ENCODE measurements at regions not wholly inside any gene's neighbourhood (a gene's known extent, or its start where the extent isn't known, plus 50 kb on each side); places are given as distances from the start of the nearest gene placed in this dataset.
A peak's percentile ranks its signal among the peaks of the same experiment; 100 is the strongest.

DNA sequence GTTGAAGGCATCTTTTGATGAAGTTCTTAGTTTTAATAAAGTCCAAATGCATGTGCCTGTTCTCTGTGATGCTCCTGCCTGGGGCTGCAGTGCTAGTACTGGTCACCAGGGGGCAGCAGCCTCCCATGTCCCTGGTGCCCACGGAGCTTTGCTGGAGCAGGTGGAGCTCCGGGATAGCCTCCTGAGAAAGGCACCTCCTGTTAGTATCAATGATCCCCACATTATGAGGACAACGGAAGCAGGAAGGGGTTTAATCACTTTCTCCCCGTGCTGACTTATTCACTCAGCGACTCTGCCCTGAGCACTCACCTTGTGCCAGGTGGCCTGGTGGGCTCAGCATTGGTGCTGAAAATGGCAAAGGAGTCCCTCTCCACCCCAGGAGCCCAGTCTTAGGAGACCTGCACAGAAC, 123.0 kb upstream of the PZP start:
- in situ Hi-C loops (cut with HindIII; ENCODE audit: extremely low pct_ligation_motif_present, low pct_unique_long_range_greater_than_20kb) (loop anchor here (25.0 kb wide), 1 partner anchor 131 kb away; no protein-coding TSS in a partner anchor), intact Hi-C loops (cut with micrococcal nuclease; ENCODE audit: unreplicated experiment) (loop anchor here (1.0 to 5.0 kb wide), 3 partner anchors 41 to 376 kb away; no protein-coding TSS in a partner anchor)
- Histone ChIP-seq H3K36me3 (replicated peaks in 1 of 2; ENCODE audit: control insufficient read depth in 1 of 2, insufficient read depth in 2 of 2, low read length in 2 of 2) (no peaks in the 10 kb centered on the region), H3K4me1 (ENCODE audit: insufficient read depth, low read length) (peaks cover 47% of the 10 kb centered on the region), H4K20me1 (ENCODE audit: insufficient read depth, low read length) (no peaks in the 10 kb centered on the region), H3K4me2 (ENCODE audit: low read depth, low read length) (no peak overlapping the region), H3K9ac (ENCODE audit: insufficient read depth, low read depth, low read length) (no peak overlapping the region), H3K27ac (ENCODE audit: extremely low read length, insufficient read depth, low read length) (no peak overlapping the region), H2AFZ (ENCODE audit: low read length) (no peak overlapping the region), H3K27me3 (ENCODE audit: control insufficient read depth in 1 of 2, insufficient read depth in 2 of 2, low read length in 2 of 2) (no peaks in the 10 kb centered on the region), H3K79me2 (ENCODE audit: insufficient read depth, low read length) (no peaks in the 10 kb centered on the region), H3K4me3 (replicated peaks in 1 of 3; ENCODE audit: insufficient read depth in 1 of 3, low read depth in 2 of 3, low read length in 3 of 3) (no peak overlapping the region), H3K9me3 (ENCODE audit: low read length) (no peaks in the 10 kb centered on the region)
- 26% methylated on average over 5 of the region's 5 CpGs for WGBS (ENCODE audit: low lambda C conversion rate)
- DNase-seq (ENCODE audit: low spot score) (peak; percentile 44), FAIRE-seq (peak; percentile 89), ATAC-seq (peak; percentile 78)
- POLR2A ChIA-PET = interaction anchor here (0.6 to 1.0 kb wide), 3 partner anchors 12 to 138 kb away, joined by 3 to 4 read pairs (median 3); no protein-coding TSS in a partner anchor
- CTCF ChIA-PET (ENCODE audit: low intra/inter-chr PET ratio, low total read pairs) = interaction anchor here (0.6 to 1.8 kb wide), 5 partner anchors 40 to 377 kb away, joined by 4 to 16 read pairs (median 4); no protein-coding TSS in a partner anchor
- BruUV-seq (replicated peaks) = no TSS peak
- 0 out of 2 replicates have a peak, but pooled peaks have one; percentile 23 for TF ChIP-seq GATAD2A (CRISPR knock-in tag; IDR thresholded peaks at IDR 0.05)
- no peak for TF ChIP-seq ZNF333 (CRISPR knock-in tag; IDR thresholded peaks at IDR 0.05; ENCODE audit: borderline replicate concordance)
- TF ChIP-seq RXRB (CRISPR knock-in tag; IDR thresholded peaks at IDR 0.05; ENCODE audit: borderline replicate concordance) = peak; percentile 32; the same call in 1 of the 2 replicates
- TF ChIP-seq IRF2 (CRISPR knock-in tag; IDR thresholded peaks at IDR 0.05) = peak; percentile 67; the same call in 1 of the 2 replicates
- TF ChIP-seq, protein P1, sequence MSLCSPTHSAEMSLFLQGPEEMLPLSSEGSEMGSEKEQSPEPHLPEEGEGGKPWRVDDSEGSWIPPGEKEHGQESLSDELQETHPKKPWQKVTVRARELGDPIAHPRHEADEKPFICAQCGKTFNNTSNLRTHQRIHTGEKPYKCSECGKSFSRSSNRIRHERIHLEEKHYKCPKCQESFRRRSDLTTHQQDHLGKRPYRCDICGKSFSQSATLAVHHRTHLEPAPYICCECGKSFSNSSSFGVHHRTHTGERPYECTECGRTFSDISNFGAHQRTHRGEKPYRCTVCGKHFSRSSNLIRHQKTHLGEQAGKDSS (CRISPR knock-in tag; IDR thresholded peaks at IDR 0.05; ENCODE audit: borderline replicate concordance, low read depth) = peak; percentile 31; the same call in 1 of the 2 replicates
- no peak for TF ChIP-seq MTA1 (CRISPR knock-in tag; IDR thresholded peaks at IDR 0.05; ENCODE audit: borderline replicate concordance)
- peak; percentile 42 for TF ChIP-seq YY1 (IDR thresholded peaks at IDR 0.05; ENCODE audit: insufficient read depth, insufficient replicate concordance, low read depth, low read length)
- TF ChIP-seq ZHX1 (CRISPR knock-in tag; IDR thresholded peaks at IDR 0.05; ENCODE audit: low read depth) = no peak
- TF ChIP-seq, protein P2, sequence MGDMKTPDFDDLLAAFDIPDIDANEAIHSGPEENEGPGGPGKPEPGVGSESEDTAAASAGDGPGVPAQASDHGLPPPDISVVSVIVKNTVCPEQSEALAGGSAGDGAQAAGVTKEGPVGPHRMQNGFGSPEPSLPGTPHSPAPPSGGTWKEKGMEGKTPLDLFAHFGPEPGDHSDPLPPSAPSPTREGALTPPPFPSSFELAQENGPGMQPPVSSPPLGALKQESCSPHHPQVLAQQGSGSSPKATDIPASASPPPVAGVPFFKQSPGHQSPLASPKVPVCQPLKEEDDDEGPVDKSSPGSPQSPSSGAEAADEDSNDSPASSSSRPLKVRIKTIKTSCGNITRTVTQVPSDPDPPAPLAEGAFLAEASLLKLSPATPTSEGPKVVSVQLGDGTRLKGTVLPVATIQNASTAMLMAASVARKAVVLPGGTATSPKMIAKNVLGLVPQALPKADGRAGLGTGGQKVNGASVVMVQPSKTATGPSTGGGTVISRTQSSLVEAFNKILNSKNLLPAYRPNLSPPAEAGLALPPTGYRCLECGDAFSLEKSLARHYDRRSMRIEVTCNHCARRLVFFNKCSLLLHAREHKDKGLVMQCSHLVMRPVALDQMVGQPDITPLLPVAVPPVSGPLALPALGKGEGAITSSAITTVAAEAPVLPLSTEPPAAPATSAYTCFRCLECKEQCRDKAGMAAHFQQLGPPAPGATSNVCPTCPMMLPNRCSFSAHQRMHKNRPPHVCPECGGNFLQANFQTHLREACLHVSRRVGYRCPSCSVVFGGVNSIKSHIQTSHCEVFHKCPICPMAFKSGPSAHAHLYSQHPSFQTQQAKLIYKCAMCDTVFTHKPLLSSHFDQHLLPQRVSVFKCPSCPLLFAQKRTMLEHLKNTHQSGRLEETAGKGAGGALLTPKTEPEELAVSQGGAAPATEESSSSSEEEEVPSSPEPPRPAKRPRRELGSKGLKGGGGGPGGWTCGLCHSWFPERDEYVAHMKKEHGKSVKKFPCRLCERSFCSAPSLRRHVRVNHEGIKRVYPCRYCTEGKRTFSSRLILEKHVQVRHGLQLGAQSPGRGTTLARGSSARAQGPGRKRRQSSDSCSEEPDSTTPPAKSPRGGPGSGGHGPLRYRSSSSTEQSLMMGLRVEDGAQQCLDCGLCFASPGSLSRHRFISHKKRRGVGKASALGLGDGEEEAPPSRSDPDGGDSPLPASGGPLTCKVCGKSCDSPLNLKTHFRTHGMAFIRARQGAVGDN (CRISPR knock-in tag; IDR thresholded peaks at IDR 0.05) = peak; percentile 46
- TF ChIP-seq NR2F6 (IDR thresholded peaks at IDR 0.05) = no peak
- TF ChIP-seq NR2F6 (CRISPR knock-in tag; IDR thresholded peaks at IDR 0.05) = 0 out of 2 replicates have a peak, but pooled peaks have one; percentile 20
- TF ChIP-seq, protein P3, sequence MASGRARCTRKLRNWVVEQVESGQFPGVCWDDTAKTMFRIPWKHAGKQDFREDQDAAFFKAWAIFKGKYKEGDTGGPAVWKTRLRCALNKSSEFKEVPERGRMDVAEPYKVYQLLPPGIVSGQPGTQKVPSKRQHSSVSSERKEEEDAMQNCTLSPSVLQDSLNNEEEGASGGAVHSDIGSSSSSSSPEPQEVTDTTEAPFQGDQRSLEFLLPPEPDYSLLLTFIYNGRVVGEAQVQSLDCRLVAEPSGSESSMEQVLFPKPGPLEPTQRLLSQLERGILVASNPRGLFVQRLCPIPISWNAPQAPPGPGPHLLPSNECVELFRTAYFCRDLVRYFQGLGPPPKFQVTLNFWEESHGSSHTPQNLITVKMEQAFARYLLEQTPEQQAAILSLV (CRISPR knock-in tag; IDR thresholded peaks at IDR 0.05; ENCODE audit: borderline replicate concordance) = 0 out of 2 replicates have a peak, but pooled peaks have one; percentile 48
- 0 out of 2 replicates have a peak, but pooled peaks have one; percentile 36 for TF ChIP-seq KAT8 (CRISPR knock-in tag; IDR thresholded peaks at IDR 0.05)
- peak; percentile 34; the same call in 1 of the 2 replicates for TF ChIP-seq SALL1 (CRISPR knock-in tag; IDR thresholded peaks at IDR 0.05)
